ENCODE measurements at regions not wholly inside any gene's neighbourhood (a gene's known extent, or its start where the extent isn't known, plus 50 kb on each side); places are given as distances from the start of the nearest gene placed in this dataset.
"Not testable (repeated sequence)": the region's sequence is repeated elsewhere in the genome, so short reads cannot be mapped to it uniquely, and the experiment has no call there.

DNA sequence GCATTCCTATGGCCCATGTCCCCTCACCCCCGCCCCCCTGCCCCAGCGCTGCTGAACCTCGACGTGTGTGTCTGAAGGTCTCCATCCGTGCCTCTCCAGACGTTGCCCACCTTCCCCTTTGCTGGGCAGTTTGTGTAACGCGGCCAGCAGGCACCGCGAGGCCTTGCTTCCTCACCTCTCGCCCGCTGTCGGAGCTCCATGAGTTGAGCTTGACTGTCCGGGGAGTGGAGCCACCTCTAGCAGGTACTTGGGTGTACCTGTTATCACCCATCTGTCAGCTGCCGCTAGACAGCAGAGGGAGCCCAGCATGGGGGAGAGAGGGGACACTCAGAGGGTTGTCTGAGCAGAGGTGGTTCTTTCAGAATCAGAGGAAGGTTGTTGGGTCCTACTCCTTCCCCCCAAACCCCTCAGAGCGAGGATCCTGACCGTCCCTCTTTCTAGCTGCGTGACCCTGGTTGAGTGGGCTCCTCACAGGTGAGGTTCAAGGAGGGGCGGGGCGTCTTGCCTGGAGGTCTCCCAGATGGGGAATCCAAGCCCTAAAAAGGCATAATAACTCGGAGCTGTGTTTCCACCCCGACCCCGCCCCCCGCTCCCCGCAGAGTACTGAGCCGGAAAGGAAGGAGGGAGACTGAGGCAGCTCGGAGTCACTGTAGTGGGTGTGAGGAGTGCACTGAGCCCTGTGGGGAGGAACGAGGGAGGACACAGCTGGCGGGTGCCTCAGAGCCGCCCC lies 184.7 kb downstream of the C9orf50 start:
- DNase-seq (ENCODE audit: low read depth in 2 of 2): no peak

DNA sequence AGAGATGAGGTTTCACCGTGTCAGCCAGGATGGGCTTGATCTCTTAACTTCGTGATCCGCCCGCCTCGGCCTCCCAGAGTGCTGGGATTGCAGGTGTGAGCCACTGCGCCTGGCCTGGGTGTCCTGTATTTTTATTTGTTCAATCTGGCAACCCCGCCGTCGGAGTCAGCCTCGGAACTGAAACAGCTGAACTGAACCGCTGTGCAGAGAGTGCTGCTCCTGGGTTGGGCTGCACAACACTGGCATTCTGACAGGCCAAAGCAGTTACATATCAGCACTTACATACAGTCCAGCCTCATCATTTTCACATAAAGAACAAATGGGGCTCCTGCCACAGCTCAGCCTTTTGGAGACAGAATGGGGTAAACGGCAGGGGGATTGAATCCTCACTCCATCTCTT lies 185.6 kb downstream of the C9orf50 start:
- DNase-seq (ENCODE audit: low read depth in 2 of 2): no peak

DNA sequence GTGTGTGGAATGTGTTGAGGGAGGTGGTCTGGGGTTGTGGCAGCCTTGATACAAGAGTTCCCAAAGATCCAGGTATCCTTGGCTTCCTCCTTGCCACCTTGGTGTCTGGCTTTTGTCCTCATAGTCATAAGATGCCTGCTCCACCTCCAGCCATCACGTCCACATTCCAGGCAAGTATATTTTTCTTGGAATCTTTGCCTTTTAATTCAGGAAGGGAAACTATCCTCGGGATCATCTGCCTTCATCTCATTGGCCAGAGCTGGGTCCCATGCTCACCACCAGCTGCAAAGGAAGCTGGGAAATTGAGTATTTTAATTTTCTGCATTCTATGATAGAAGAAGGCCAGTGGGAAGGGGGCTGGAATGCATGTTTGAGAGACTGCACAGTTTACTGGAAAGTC lies 186.7 kb downstream of the C9orf50 start:
- no peak for DNase-seq (ENCODE audit: low read depth in 2 of 2)

DNA sequence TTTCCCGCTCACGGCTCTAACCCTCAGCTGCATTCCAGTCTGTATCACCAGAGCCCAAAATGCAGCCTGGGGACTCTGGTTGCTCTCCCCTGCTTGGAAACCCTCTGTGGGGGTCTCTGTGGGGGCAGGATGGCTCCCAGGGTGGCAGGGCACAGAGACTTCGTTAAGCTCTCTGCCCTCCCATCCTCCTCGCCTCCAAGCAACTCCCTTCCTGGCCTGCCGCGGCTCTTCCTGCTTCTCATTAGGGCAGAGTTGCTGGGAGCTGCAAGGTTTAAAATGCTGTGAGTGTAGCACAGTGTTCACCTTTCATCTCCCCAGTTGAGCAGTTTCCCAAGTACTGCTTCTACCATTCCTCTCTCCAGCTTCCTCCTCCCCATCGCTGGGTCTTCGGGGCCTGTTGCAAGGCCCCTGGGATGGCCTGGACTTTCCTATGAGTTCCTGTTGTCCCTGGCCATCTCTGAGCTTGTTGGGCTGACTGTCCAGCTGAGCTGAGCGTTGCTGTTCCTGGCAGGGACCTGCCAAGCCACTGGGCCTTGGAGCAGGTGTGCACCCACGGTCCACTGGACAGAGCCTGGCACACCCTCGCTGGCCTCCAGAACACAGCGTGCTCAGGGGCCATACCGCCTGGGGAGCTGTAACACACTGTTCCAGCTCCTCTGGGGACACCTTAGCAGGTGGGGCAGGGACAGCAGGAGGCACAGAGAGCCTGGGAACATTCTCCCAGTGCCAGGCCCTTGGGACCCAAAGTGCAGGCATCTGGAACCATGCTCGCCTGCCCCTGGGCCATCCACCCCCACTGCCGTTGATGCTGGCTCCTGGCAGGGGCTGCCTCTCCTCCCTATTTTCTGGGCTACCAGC lies 188.4 kb downstream of the C9orf50 start:
- no peak for DNase-seq (ENCODE audit: low read depth in 2 of 2)

DNA sequence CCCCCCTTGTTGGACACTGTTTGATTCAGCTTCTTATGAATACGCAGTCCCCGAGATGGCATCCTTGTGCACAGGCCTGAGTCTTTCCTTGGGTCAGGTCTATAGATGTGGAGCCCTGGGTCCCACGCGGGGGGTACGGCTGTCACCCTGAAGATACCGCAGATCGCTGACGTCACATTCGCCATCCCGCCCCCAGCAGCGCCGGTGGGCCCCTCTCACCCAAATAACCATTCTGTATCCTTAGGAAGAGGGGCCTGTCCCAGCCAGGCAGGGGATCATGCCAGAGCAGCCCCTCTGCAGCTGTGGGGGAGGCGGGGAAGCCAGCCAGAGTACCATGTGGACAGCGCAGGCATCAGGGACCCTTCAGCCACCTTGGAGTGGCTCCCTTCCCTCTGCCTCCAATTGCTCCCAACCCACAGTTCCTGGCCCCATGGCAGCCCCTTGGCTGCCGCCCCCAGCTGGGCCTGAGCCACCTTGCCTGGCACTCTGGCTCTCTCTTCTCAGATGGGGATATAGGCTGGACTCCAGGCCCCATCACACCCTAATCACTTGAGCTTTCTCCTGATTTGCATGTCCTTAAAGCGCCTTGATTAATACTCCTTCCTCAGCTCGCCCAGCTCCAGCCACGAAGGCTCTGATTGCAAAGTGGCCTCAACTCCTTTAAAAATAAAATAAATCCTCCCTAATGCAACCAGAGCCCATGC lies 189.8 kb downstream of the C9orf50 start:
- DNase-seq (ENCODE audit: low read depth in 2 of 2): no peak

DNA sequence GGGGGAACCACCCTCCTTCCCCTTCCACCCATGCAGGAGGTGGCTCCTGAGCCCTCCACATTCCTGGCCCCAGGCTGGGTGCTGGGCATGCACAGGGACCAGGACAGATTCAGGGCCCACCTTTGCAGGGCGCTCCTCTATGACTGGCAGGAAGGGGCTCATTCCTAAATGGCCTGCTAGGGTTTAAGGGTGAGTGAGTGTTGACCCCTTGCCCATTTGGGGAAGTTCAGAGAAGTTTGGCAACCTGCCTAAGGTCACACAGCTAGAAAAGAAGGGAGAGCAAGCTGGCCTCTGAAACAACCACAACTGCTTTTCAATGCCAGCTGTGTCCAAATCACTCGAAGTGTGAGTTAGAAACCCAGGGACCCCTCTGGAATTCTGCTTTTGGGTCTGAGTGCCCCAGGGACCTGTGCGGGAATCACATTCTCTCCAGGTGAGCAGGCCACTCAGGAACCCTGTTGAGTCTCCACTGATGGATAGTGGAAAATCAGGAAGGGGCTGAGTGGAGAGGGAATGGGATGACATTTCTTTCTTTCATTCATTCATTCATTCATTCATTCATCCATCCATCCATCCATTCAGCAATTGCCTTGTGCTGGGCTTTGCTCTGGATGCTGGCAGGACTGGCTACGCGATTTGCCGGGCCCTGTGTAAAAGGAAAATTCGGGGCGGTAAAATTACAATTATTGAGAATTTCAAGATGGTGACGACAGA lies 191.9 kb downstream of the C9orf50 start:
- no peak for DNase-seq (ENCODE audit: low read depth in 2 of 2)

DNA sequence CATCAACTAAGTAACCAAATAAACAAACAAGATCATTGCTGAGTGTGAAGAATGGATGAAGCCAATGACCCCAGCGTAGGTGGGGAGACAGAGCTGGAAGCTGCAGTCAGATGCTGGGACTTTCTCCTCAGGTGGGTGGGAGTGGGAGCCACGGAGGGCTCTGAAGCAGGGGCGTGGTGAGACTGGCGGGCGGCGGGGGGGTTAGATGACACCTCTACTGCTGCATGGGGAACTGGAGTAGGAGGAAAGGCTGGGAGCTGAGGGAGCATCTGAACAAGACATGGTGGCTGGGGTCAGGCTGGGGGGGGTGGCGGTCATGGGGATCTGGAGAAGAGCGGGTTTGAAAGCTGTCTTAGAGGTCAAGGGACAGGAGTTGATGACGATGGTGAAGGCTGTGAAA lies 193.8 kb downstream of the C9orf50 start:
- DNase-seq (ENCODE audit: low read depth in 2 of 2): no peak

DNA sequence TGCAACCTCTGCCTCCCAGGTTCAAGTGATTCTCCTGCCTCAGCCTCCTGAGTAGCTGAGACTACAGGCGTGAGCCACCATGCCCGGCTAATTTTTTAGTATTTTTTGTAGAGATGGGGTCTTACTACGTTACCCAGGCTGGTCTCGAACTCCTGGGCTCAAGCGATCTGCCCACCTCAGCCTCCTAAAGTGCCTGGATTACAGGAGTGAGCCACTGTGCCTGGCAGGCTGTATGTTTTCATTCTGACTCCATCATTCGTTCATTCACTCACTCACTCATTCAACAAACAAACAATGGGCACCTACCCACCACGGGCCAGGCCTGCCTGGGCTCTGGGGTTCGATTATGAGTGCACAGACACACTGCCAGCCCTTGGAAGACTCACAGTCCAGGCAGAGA lies 197.1 kb downstream of the C9orf50 start:
- DNase-seq (ENCODE audit: low read depth in 2 of 2): not testable (repeated sequence)

DNA sequence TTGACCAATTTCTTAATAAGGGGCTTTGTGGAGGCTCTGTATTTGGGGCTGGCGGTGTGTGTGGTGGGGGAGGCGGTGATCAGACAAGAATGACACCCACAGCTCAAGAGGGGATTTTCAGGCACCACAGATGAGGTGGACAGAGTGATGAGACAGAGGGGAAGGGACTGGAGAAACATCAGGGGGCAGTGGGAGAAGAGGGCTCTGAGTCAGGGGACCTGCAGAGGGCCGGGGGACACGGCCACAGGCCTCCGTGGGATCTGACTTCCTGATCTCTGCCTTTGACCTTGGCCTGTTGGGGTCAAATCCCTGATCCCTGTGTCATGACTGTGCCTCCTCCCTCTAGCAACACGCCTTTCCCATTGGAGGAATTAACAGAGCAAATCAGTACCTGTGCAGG lies 197.7 kb downstream of the C9orf50 start:
- DNase-seq (ENCODE audit: low read depth in 2 of 2): no peak

DNA sequence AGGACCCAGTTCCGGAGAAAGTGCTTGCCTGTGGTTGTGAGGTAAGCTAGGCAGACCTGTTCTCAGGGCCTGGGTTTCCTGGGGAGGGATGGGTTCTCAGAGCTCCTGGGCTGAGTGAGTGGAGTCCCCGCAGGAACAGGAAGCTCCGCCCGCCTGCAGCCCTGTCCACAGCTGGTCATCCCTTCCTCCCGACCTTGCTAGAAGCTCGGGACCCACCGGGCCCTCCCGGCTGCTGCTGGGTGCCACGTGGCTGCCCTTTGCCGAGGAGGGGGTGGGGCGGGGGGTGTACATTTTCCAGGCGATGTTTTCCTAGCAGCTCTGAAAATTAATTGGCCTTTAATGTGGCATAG lies 198.1 kb downstream of the C9orf50 start:
- DNase-seq (ENCODE audit: low read depth in 2 of 2): no peak

DNA sequence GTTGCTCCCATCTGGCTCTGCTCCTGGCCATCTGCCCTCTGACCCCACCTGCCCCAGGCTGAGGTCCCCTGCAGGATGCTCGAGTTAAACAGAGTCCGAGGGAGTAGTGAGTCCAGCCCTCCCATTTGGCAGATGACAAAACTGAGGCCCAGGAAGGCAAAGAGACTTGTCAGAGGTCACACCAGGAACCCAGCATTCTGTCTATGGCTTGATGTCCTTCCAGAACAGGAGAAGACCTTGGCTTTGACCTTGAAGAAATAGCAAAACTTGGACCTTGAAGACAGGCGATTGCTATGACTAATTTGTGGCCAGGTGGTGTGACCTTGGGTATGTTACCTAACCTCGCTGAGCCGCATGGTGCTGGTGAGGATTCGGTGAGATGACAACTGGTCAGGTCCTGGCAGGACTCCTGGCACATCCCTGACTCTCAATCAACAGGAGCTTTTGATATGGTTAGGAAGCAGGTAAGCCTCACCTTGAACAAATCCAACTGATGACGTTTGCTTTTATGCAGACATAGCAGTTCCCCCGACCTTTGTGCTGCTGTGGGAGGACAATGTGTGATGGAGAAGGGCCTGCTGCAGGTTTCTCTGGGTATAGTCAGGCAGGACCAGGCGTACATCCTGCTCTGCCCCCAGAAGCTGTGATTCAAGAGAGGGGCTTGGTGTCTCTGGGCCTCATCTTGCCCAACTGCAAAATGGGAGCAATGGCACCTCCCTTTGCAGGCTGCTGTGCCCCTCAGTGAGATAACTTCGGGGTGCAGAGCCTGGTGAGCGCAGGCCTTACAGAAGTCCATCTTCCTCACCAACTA lies 198.7 kb downstream of the C9orf50 start:
- DNase-seq (ENCODE audit: low read depth in 2 of 2): no peak

DNA sequence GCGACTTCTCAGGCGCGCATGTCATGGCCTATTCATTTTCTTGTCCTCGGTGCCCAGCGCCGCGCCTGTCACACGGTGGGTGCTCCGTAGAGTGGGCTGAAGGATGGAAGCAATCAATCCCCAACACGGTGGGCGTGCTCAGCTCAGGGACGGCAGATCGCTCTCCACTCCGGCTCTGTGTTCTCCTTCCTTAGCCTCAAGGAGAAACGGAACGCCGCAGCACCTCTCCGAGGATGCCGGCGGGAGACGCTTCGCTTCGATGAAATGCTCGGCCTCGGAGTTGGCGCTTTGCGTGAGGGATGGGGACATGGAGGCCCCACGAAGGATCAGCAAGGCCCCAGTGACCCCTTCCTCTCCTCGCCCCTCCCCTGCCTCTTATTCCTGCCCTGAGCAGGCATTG lies 199.5 kb downstream of the C9orf50 start:
- no peak for DNase-seq (ENCODE audit: low read depth in 2 of 2)

DNA sequence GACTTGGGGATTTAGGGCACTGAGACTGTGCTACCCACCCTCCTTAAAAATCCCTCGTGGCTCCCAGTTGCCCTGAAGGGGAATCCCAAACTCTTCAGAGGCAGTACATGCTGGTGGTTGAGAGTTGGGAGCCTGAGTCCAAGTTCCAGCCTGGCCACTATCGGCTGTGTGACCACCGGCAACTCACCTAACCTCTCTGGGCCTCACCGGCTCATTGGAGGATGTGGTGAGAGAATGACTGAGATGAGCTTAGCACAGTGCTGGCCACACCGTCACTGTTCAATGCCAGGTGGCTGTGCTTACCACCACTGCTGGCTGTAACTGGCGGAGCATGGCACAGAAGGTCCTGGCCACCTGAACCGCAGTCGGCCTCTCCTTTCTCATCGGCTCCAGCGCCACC lies 200.2 kb downstream of the C9orf50 start:
- no peak for DNase-seq (ENCODE audit: low read depth in 2 of 2)

DNA sequence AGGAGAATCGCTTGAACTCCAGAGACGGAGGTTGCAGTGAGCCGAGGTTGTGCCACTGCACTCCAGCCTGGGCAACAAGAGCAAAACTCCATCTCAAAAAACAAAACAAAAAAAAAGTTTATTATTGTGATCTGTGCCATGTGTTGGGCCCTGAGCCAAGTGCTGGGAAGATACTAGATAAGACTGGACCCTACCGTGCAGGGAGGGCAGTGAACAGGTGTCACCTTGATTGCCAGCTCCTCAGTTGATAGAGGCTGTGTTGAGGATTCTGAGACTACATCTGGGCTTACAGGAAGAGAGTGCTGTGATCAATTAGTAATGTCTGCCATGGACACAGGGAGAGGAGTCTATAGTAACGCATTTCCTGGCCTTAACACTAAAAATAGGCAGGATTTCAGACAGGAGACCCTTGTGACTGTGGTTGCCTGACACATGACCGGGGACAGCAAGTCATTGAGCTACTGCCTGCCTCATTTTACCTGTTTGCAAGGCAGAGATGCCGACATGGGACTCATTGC lies 201.5 kb downstream of the C9orf50 start:
- no peak for DNase-seq (ENCODE audit: low read depth in 2 of 2)

DNA sequence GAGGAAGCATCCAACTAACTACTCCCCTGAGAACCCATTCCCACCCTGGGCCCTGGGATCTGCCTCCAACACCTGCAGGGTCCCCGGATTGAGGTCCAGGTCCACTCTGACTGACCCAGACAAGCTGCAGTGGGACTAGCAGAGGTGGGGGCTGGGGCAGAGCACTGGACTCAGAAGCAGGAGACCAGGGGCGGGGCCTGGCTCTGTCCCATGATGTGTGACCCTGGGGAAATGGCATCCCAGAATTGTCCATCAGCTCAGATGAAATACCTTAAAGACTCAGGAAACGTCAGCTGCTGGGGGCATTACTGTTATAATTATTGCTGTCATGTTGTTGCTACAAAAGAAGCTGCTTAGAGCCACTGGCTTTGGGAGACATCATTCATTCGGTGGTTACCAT lies 202.4 kb downstream of the C9orf50 start:
- no peak for DNase-seq (ENCODE audit: low read depth in 2 of 2)

DNA sequence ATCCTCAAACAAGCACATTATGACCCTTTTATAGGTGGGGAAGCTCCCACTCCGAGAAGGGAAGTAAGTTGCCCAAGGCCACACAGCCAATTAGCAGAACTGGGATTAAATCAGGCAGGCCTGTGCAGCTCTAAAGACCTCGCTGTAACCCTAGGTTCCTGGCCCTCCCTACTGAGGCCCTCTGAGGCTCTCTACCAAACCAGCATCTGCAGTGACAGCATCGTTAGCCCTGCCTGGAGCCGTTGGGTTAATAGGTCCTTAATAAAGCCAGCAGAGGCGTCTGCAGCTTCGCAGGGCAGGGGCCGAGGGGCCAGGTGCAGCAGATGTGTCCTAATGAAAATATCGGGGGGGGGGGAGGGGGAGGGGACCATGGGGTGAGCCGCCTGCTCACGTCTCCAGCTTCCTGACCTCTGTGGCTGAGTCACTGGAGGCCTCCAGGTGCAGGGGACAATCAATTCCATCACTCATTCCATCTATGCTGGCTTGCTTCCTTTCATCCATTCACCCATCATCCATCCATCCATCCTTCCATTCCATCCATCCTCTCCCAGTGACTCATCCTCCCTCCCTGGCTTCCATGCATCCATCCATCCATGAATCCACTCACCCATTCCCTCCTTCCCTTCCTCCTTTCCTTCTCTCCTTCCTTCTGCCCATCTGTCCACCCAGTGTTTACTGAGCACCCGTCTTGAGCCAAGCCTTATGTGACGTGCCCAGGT lies 203.9 kb downstream of the C9orf50 start:
- DNase-seq (ENCODE audit: low read depth in 2 of 2): no peak

DNA sequence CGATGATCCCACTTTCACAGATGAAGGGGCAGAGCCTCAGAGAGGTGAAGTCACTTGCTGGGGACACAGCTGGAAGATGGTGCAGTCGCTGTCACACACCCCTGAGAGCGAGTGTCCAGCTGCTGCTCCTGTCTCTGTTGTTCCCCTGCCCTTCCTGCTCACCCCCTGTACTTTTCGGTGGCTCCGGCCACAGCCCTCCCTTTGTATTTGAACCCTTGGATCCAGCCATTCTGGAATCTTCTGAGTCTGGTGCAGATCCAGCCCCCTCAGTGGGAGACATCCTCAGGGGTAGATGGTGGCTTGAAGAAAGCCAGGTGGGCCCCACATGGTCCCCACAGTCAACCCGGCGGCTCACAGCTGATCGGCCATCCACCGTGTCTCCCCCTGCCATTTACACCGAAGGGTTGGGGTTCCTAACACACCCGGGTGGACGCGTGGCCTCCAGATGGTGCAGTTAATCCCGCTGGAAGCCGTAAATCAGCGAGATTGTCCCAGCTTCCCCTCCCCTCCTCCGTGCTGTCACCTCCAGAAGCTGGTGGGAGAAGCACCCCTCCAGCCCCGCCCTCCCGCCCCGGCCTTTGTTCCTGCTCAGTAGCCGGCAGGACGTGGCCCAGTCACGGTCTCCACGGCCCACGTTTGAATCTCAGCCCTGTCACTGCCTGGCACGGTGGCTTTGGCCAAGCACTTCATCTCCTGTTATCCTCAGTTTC lies 204.8 kb downstream of the C9orf50 start:
- no peak for DNase-seq (ENCODE audit: low read depth in 2 of 2)

DNA sequence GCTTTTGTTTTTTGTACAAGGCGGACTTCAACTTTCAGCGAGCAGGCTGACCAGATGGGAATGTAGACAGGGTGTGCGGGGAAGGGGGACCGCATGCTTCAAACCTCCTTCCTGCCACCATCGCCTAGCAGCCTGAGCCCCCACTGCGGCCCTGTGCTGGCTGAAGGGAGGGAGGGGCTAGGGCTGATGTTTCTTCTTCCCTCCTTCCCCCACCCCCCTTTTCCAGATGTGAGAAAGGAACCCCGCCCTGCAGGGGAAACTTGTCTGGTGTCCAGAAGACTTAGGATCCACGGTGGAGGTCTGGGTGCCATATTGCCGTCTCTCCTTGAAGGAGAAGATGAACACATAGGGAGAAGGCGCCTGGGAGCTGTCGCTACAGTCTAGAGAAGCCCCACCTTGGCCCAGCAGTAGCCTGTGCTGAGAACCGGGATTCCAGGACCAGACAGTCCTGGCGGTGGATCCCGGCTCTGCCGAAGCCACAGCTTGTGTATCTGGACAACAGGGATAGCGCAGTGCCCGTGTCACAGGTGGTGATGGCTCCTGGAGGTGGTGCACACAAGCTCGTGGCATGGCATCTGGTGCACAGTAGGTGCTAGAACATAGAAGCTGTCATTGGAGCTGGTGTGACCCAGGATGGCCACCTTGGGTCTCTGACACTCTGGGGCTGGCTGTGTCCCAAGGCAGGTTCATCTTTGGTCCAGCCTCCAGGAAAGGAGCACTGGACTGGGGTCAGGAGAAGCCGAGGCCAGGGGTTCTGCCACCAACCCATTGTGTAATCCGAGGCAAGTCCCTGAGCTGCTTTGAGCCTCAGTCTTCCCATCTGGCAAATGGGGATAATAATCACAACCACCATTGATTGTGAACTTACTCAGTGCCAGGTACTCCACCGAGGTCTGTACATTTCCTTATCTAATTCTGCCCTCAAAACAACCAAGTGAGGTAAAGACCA lies 205.6 kb downstream of the C9orf50 start:
- DNase-seq (ENCODE audit: low read depth in 2 of 2): no peak
